Lower leg skin (tissue), 3 donors: ENCODE measurements at regions not wholly inside any gene's neighbourhood (a gene's known extent, or its start where the extent isn't known, plus 50 kb on each side); places are given as distances from the start of the nearest gene placed in this dataset.

Experiments
- CTCF ChIP-seq, 3 donors: fragments of 450-650 bp; IDR thresholded peaks; one replicate each; pipeline ENCODE4 v1.5.1; 2016; ENCODE audit warnings: antibody characterized with exemption in 3 of 3, mild to moderate bottlenecking in 3 of 3, moderate library complexity in 2 of 3
- POLR2A ChIP-seq, 2 donors: fragments of 450-650 bp; IDR thresholded peaks; one replicate each; pipeline ENCODE4 v1.6.1; 2016 to 2017; ENCODE audit warnings: antibody characterized with exemption in 2 of 2, mild to moderate bottlenecking in 1 of 2, moderate library complexity in 1 of 2

- no peak for TF ChIP-seq CTCF (IDR thresholded peaks at IDR 0.05)
- TF ChIP-seq POLR2A (IDR thresholded peaks at IDR 0.05), result no peak
Measured at GRCh38 chr5:99675974-99676373, 747.2 kb upstream of the CHD1 start.
